B cell (primary cell): ENCODE measurements at regions not wholly inside any gene's neighbourhood (a gene's known extent, or its start where the extent isn't known, plus 50 kb on each side); places are given as distances from the start of the nearest gene placed in this dataset.
"Not testable (repeated sequence)": the region's sequence is repeated elsewhere in the genome, so short reads cannot be mapped to it uniquely, and the experiment has no call there.

Experiments
- ATAC-seq: fragments of 200-7000 bp; cut with Tn5 transposase; one replicate; pipeline ENCODE4 v1.10.0; 2021; ENCODE audit warnings: low read depth, mild to moderate bottlenecking, moderate number of reproducible peaks, moderate library complexity
- CTCF ChIA-PET: fragments of 350-600 bp; sonication (Branson Sonifier 250); formaldehyde crosslinking; loops from one replicate; lab custom pipeline; 2021; ENCODE audit warnings: antibody characterized with exemption, inconsistent platforms; lab: Charles Lee
- POLR2A ChIA-PET: fragments of 350-600 bp; sonication (Branson Sonifier 250); formaldehyde crosslinking; loops from one replicate; lab custom pipeline; 2021; ENCODE audit warnings: antibody characterized with exemption; lab: Charles Lee
- DNase-seq: peaks from one replicate; pipeline ENCODE4 v3.0.0; 2013
- H2AFZ ChIP-seq: 2 replicates; pipeline ENCODE4 v1.6.1; 2012; ENCODE audit warnings: mild to moderate bottlenecking, low read depth, low read length; ENCODE audit not compliant: insufficient read depth, poor library complexity, severe bottlenecking
- H3K27ac ChIP-seq, 2 donors: 1 replicate in 1 of 2; 2 replicates in 1 of 2; pipeline ENCODE4 v1.5.1; 2012 to 2013; ENCODE audit warnings: low read length in 2 of 2, mild to moderate bottlenecking in 2 of 2, moderate library complexity in 1 of 2
- H3K27me3 ChIP-seq, 4 experiments: fragments of 200-600 bp in 1 of 4; sonication (generic) in 1 of 4; replicated peaks in 1 of 4; 1 replicate in 2 of 4; 2 replicates in 2 of 4; pipeline versions ENCODE4 v1.6.1 to v1.7.0; 2013 to 2016; ENCODE audit warnings: low read length in 3 of 4, mild to moderate bottlenecking in 2 of 4, mixed read lengths in 1 of 4, moderate library complexity in 1 of 4; ENCODE audit not compliant: insufficient read depth in 4 of 4, control insufficient read depth in 3 of 4; ENCODE audit errors: control extremely low read depth in 1 of 4
- H3K36me3 ChIP-seq, 2 experiments: replicated peaks in 1 of 2; 1 replicate in 1 of 2; 2 replicates in 1 of 2; pipeline versions ENCODE4 v1.6.1 to v1.7.1; 2013; ENCODE audit warnings: low read length in 1 of 2; ENCODE audit not compliant: insufficient read depth in 2 of 2, control insufficient read depth in 1 of 2; ENCODE audit errors: control extremely low read depth in 1 of 2, extremely low read depth in 1 of 2
- H3K4me1 ChIP-seq, 2 donors: fragments of 200-600 bp in 1 of 2; sonication (generic) in 1 of 2; 1 replicate in 1 of 2; 2 replicates in 1 of 2; pipeline versions ENCODE4 v1.5.1 to v1.6.1; 2013 to 2017; ENCODE audit warnings: low read length in 2 of 2; ENCODE audit not compliant: control insufficient read depth in 2 of 2, insufficient read depth in 2 of 2
- H3K4me2 ChIP-seq: replicated peaks from 2 replicates; pipeline ENCODE3; 2012; ENCODE audit warnings: mild to moderate bottlenecking, low read depth, low read length; ENCODE audit not compliant: poor library complexity, severe bottlenecking
- H3K4me3 ChIP-seq, 5 experiments: fragments of 200-600 bp in 1 of 5; sonication (generic) in 1 of 5; 1 replicate in 3 of 5; 2 replicates in 2 of 5; pipeline versions ENCODE4 v1.5.1 to v1.7.0; 2011 to 2016; ENCODE audit warnings: low read length in 4 of 5, mild to moderate bottlenecking in 4 of 5, low read depth in 2 of 5, control low read depth in 1 of 5, moderate library complexity in 1 of 5; ENCODE audit not compliant: insufficient read depth in 1 of 5; ENCODE audit errors: control extremely low read depth in 1 of 5, extremely low read depth in 1 of 5
- H3K79me2 ChIP-seq: fragments of 200-600 bp; sonication (generic); one replicate; pipeline ENCODE4 v1.6.0; 2016; ENCODE audit warnings: low read length; ENCODE audit not compliant: control insufficient read depth, insufficient read depth
- H3K9ac ChIP-seq: fragments of 200-600 bp; sonication (generic); 2 replicates; pipeline ENCODE4 v1.6.1; 2017; ENCODE audit warnings: mild to moderate bottlenecking, low read length, moderate library complexity
- H3K9me3 ChIP-seq, 3 donors: one replicate each; pipeline versions ENCODE4 v1.6.1 to v1.7.1; 2013; ENCODE audit warnings: low read length in 2 of 3; ENCODE audit not compliant: control insufficient read depth in 2 of 3, insufficient read depth in 1 of 3; ENCODE audit errors: control extremely low read depth in 1 of 3
- H4K20me1 ChIP-seq: 2 replicates; pipeline ENCODE4 v1.6.0; 2012; ENCODE audit warnings: mild to moderate bottlenecking, low read length; ENCODE audit not compliant: insufficient read depth, control insufficient read depth, poor library complexity, severe bottlenecking
- H3K27ac Mint-ChIP-seq: one replicate; pipeline ENCODE4 v1.8.0; 2021; ENCODE audit warnings: mixed read lengths
- H3K27me3 Mint-ChIP-seq: one replicate; pipeline ENCODE4 v1.8.0; 2021; ENCODE audit warnings: mixed read lengths
- H3K4me1 Mint-ChIP-seq: one replicate; pipeline ENCODE4 v1.8.0; 2021; ENCODE audit warnings: mixed read lengths
- H3K4me3 Mint-ChIP-seq: one replicate; pipeline ENCODE4 v1.8.0; 2021; ENCODE audit warnings: mixed read lengths
- H3K9me3 Mint-ChIP-seq: one replicate; pipeline ENCODE4 v1.8.0; 2022; ENCODE audit warnings: mixed read lengths; ENCODE audit not compliant: insufficient read depth
- CTCF ChIP-seq: fragments of 200-600 bp; IDR thresholded peaks from one replicate; pipeline ENCODE4 v1.8.0; 2022; ENCODE audit warnings: antibody characterized with exemption, mild to moderate bottlenecking
- EZH2 ChIP-seq: IDR thresholded peaks from 2 replicates; pipeline ENCODE4 v1.6.1; 2012; ENCODE audit warnings: borderline replicate concordance, low read depth, mild to moderate bottlenecking, moderate library complexity, low read length; ENCODE audit not compliant: insufficient read depth, poor library complexity, severe bottlenecking
- WGBS: methylation state at CpG from one replicate; pipeline ENCODE4 v1.1.5; 2013; ENCODE audit warnings: missing lambda C conversion rate; ENCODE audit not compliant: insufficient coverage; 5-methylcytosine and 5-hydroxymethylcytosine counted together
- intact Hi-C: fragments of 100-400 bp; cut with micrococcal nuclease; formaldehyde crosslinking; loops from one replicate; pipeline ENCODE4 v1.10.0; 2022

GRCh38 chr12:89870413-89871184 is 162.0 kb upstream of the ATP2B1 start:
- H3K27me3 Mint-ChIP-seq = no peaks in the 10 kb centered on the region
- H3K4me3 ChIP-seq = no peak overlapping the region
- H3K36me3 ChIP-seq = no peaks in the 10 kb centered on the region
- 20% methylated on average over 1 of the region's 6 CpGs for WGBS
- H3K4me1 ChIP-seq = peaks cover 3 to 8% of the 10 kb centered on the region in 2 donors
- DNase-seq (no peak), ATAC-seq (no peak)
- peaks cover 5 to 15% (median 9%) of the 10 kb centered on the region in 3 donors for H3K9me3 ChIP-seq
- no peaks in the 10 kb centered on the region for H3K79me2 ChIP-seq
- H2AFZ ChIP-seq = no peak overlapping the region
- no peak overlapping the region for H3K4me3 Mint-ChIP-seq
- intact Hi-C loops = no loop called here
- peaks cover 29% of the 10 kb centered on the region for H3K4me1 Mint-ChIP-seq
- H3K9me3 Mint-ChIP-seq = peaks cover 5% of the 10 kb centered on the region
- H4K20me1 ChIP-seq = no peaks in the 10 kb centered on the region
- no peak overlapping the region for H3K27ac ChIP-seq
- no peaks in the 10 kb centered on the region for H3K27me3 ChIP-seq
- H3K9ac ChIP-seq = no peak overlapping the region
- H3K27ac Mint-ChIP-seq = no peak overlapping the region
- no peak overlapping the region for H3K4me2 ChIP-seq
- CTCF ChIA-PET = no interaction called here
- TF ChIP-seq EZH2 (no peak), CTCF (no peak)
- POLR2A ChIA-PET = no interaction called here

GRCh38 chr12:89867611-89868010 is 159.0 kb upstream of the ATP2B1 start:
- H2AFZ ChIP-seq, H3K27me3 ChIP-seq, H3K4me3 ChIP-seq, H3K79me2 ChIP-seq, H3K27me3 Mint-ChIP-seq, H3K27ac ChIP-seq, H4K20me1 ChIP-seq, POLR2A ChIA-PET, ATAC-seq, H3K36me3 ChIP-seq, H3K4me2 ChIP-seq, intact Hi-C loops, H3K4me3 Mint-ChIP-seq, H3K27ac Mint-ChIP-seq, H3K9ac ChIP-seq, DNase-seq, CTCF ChIA-PET, H3K9me3 Mint-ChIP-seq: not testable (repeated sequence)
- WGBS = no CpG with 5 or more reads among the region's 23 CpGs
- peaks cover 38% of the 10 kb centered on the region for H3K4me1 Mint-ChIP-seq
- peaks cover 24 to 28% of the 10 kb centered on the region in 2 donors for H3K4me1 ChIP-seq
- peaks cover 5 to 15% (median 9%) of the 10 kb centered on the region in 3 donors for H3K9me3 ChIP-seq
